Non-pigmented ciliary epithelial cell (primary cell): ENCODE measurements at regions not wholly inside any gene's neighbourhood (a gene's known extent, or its start where the extent isn't known, plus 50 kb on each side); places are given as distances from the start of the nearest gene placed in this dataset.
"Not testable (repeated sequence)": the region's sequence is repeated elsewhere in the genome, so short reads cannot be mapped to it uniquely, and the experiment has no call there.

Experiments
- DNase-seq: peaks from one replicate; pipeline ENCODE4 v3.0.0-alpha.2; 2010; ENCODE audit warnings: low read depth

DNA sequence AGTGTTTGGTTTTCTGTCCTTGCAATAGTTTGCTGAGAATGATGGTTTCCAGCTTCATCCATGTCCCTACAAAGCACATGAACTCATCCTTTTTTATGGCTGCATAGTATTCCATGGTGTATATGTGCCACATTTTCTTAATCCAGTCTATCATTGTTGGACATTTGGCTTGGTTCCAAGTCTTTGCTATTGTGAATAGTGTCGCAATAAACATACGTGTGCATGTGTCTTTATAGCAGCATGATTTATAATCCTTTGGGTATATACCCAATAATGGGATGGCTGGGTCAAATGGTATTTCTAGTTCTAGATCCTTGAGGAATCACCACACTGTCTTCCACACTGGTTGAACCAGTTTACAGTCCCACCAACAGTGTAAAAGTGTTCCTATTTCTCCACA, 269.8 kb upstream of the DCN start:
- not testable (repeated sequence) for DNase-seq

DNA sequence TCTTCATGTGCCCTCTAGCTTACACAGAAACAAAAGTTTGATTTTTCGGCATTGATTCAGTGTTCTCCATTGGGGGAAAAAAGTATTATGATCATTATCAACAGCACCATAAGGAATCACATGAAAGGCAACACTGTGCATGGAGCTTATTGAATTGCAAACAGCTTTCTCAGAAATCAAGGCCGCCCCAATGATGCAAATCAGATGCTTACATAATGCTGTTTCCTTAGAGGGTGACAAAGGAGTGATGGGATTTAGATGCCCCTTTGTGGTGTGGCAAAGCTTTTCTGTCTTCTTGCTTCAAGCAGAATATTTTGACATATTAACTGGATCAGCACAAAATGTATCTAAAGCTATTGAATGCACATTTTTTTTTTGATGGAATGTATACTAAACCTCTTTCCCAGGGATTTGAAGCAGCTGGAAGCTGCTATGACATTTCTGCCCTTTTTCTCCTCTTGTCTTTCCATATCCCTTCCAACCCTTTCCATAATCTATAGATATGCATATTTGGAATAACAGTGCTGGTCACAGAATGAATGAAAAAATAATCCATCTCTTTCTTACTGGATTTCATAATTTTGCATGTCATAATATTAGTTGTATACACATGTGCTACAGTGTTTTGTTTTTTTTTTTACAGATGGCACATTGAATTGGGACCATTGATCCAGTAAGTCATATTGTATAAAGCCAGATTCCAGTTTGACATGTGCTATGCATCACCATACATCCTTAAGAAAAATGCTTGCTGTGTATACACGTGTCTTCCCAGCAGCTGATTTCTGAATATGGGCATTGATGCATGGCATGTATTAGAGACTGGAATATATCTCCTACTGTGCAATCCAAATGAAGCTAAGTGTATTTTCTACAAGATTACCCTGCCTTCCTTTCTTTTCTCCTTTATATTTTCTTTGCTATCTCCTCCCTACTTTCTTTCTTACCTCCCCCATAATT, 259.7 kb upstream of the DCN start:
- no peak for DNase-seq

DNA sequence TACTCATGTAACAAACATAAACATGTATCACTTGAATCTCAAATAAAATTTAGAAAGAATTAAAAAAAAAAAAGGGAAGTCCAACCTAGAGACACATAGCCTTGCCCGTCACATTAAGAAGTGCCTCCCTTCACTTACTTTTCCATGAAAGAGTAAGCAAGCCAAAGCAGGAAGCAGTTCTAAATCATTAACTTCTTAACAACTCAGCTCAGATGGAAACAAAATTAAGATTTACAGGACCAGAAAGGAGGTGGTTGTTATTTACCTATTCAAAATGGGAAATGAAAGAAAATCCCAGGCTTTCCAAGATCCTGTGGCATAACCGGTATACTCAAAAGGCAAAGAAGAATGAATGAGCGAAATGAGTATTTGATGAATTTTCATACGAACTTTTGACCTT, 258.6 kb upstream of the DCN start:
- DNase-seq = no peak

DNA sequence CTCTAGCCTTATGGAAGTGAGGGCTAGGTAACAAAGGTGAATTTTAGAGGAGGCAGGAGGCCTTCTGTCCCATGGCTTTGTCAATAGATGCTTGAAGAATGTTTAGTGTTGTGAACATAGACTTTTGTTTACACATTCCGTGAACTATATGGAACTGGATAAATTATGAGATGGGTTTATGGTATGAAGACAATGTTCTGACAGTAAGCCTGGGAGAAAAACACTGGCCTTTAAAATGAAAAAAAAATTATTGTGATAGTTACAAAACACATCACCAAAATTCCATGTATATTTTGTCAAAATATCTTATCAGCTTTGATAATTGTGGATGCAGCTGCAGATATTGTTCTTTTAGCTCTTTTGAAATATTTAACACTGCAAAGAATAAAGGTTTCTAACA, 251.5 kb upstream of the DCN start:
- no peak for DNase-seq

DNA sequence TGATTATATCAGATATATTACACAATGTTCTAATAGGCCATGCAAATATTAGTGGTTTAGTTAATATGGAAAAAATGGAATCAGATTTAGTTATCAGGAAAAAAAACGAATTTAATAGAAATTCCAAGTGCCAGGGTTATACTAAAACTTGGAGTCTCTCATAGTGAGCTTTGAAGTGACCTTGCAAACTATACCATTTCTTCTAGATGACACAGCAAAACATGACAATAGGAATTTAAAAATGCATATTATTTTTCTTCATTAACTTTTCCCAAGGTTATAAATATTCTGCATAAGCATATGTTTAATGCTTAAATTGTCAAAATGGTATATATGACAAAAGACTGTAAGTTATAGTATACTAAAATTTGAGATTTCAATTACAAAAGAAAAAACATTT, 250.1 kb upstream of the DCN start:
- no peak for DNase-seq

DNA sequence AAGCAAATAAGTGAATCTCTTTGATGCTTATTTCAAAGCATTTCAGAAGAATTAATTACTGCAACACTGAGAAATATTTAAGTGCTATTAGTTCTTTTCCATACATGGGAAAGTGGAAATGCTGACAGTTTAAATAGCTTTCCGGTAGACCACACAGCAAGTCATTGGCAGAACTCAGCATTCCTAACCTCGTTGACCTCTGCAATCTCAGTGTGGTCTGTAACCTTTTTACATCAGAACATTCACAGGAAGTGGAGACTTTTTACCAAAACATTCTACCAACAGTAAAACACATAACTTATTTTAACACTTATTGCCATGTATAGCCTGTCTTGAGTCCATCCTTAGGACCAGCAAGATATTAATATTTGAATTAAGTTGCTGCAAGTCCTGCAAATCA, 249.5 kb upstream of the DCN start:
- peak; percentile 50 for DNase-seq

DNA sequence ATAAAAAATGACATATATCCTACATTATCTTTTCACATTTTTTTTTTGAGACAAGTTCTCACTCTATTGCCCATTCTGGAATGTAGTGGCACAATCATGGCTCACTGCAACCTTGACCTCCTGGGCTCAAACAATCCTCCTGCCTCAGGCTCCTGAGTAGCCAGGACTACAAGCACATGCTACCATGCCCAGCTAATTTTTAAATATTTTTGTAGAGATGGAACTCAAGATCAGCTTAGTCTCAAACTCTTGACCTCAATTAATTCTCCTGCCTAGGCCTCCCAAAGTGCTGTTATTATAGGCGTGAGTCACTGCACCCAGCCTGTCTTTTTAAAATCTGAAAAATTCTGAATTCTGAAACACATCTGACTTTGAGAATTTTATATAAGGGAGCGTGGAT, 241.9 kb upstream of the DCN start:
- DNase-seq = no peak

DNA sequence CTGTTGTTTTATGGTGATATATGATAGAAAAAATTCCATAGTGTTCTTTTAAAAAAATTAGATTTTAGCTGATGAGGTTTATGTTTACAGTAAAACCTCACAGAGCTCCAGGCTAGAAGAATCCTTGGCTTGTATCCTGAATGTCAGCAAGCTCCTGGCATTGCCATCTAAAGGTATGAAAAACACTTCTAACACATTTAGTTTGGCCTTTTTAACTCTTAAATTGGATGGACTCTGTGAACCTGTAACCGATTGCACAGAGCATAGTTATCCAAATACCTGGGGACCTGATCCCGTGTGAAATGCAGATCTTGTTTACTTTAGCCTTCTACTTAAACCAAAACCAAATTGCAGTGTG, 241.1 kb upstream of the DCN start:
- DNase-seq = no peak

DNA sequence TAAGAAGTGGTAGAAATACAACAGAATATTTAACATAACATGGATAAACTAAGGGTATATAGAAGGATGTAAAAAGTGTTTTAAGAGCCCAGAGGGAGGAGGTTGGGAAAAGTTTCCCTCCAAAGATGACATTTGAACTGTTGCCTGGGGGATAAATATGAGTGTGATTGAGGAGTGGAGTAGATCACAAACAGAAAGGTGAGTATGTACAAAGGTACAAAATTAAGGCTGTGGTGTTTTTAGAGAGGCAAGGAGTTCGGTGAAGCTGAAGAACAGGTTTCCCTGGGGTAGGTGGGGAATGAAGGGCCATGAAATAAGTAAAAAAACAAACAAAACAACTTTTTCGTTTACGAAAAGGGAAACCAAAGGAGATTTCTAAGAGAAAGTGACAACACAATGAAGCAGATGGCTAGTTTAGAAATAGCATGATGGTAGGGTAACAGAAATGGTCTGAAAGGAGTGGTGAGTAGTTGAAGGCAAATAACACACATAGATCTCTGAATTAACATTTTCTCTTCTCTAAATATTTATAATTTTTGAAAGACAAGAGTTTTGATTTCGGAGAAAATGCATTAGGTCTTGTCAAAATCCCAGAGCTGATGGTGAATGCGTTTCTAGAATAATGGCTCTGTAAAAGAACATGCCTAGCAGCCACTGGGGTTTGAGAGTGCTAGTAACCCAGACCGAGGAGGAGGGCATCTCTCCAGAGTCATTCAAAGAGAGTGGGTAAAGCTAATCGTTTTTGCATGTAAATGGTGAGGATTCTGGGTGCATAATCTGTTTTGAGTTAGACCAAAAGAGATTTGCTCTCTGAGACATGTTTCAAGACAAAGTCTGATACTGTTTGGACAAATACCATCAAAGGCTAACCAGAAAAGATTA, 240.4 kb upstream of the DCN start:
- DNase-seq = no peak

DNA sequence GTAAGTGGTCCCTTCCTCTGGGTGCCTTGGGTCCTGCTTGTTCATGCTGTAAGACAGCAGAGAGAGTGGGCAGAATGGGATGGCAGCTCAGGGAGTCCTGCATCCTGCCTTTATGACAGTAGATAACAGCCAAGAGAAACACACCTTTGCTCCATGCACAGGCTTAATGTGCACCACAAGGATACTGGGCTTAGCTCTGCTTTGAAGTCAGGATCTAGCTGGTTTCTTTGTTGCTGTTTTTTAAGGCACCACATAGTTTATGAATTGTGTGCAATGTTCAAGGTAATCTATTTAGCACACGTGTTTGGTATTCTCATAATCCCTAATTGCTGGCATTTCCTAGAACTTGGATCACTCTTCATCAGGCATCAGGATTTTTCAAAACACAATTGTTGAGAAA, 239.5 kb upstream of the DCN start:
- no peak for DNase-seq

DNA sequence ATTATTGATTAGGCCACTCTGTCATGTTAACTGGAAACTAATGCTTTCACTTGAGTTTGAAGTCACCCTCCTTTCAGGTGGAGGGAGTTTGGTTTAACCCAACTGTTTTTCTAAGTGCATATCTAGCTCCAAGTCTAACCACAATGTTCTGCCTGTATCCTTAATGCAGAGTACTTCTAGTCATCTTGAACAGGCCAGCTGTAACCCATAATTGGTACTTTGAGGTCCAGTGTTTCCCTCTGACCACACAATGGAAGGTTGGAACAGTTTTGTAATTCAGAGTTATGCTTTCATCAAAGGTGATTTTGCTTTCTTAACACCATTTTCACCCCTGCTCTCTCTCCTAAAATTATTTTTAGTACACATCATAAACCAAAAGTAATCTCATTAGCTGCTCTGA, 237.2 kb upstream of the DCN start:
- no peak for DNase-seq

DNA sequence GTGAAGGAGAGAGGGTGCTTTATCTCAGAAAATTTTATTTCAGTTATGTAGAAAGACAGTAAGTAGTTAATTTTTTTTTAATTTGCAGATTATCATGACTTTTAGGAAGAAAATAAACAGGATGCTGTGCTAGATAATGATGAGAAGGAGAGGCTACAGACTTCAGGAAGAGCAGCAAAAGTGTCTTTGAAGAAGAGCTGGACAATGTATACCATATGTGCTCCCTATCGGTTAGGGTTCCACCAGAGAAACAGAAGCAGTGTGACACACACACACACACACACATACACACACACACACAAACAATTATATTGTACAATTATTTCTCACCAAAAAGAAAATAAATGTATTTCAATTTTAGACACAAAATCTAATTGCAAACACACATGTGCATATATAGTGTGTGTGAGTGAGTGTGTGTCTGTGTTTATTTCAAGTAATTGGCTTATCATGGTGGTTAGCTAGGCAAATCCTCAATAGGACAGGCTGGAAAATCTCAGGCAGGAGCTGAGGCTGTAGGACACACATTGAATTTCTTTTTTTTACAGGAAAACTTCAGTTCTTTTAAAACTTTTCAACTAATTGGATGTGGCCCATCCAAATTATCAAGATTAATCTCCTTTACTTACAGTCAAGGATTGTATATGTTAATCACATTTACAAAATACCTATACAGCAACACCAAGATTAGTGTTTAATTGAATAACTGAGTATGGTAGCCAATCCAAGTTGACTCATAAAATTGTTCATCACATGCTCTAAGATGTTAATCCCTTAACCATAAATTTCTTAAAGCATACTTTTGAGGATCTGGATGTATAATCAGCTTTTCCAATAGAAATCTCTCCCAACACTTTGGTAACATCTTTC, 235.8 kb upstream of the DCN start:
- no peak for DNase-seq

DNA sequence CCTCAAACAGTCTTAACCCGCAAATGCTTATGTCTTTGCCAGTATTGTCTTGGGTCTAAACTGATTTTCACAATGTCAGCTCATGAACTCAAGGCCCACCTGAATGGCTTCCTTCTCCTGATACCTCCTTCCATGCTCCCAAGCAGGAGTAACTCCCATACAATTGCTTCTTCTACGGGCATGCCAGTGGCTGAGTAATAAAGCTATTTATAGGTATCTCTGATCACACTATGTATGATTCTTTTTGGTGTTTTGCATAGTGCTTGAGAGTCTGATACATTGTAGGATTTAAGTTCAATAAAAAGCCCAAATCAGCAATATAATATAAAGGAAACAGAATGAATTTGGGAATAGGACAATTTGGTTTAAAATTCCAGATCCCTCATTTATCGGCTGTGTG, 235.0 kb upstream of the DCN start:
- DNase-seq = no peak

DNA sequence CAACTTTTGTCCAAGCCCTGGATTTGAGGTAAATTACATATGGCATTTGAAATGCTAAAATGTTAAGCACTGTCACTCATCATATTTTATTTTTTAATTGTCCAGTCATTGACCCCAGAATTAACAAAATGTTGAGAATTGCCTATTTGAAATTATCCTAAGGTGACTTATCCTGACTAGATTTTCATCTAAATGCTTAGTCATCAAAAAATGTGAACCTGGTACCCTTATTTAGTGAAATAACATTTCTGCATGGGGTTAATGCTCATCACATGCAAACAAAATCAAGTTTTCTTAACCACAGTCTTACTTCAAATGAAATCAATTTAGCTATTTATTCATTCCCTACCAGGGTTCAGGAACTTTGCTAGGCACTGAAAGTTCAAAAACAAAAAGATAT, 232.0 kb upstream of the DCN start:
- DNase-seq = no peak

DNA sequence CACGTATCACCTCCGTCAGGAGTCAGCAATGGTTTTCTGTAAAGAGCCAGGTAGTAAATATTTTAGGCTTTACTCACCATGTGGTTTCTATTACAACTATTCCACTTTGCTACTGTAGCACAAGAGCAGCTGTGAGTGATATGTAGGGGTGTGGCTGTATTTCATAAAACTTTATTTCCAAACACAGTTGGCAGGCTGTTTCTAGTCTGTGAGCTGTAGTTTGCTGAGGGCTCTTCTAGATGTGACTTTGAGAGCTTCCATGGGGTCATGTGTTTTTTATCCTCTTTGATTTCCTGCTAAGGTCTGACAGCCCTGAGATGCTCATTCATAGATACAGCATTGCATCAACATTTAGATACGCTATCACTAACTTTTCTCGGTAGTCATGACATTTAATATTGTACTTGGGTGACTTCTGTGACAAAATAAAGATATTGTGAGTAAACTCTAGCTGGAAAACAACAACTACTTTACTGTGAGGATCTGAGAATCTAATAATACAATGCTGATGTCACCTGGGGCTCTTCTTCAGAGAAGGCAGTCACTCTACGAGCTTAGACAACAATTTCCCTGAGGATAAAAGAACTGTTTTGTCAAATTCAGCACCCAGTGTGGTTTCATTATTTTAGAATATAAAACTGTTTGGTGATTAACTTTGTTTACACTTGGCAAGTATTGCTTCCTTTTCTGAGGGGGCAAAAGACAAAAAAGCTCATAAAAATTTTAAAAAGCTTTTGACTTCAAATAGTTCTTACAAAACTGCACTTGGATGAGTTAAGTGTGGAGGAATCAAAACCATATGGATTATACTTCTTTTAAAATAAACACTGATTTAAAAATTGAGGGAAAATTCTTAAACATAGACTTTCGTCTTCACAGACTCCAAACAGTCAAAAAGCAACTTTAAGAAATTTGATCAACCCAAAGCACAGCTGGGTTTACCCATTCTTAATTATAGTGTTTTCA, 231.2 kb upstream of the DCN start:
- DNase-seq = no peak

DNA sequence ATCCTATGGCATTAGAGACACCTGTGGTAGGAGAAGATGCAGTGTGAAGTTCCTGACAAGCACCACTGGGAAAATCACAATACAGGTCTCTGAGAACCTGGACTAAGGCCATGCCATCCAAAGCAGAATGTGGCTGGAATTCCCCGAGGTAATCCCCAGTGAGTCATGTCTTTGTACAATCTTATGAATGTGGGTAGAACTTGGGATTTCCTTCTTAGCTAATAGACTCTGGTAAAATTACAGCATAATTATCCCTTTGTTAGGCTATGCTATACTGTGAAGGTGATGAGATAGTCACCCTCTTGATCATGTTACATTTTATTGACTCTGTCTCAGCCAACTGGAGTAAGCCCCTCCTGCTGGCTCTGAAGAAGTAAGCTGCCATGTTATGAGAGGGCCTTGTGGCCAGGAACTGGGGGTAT, 224.3 kb upstream of the DCN start:
- DNase-seq = no peak

DNA sequence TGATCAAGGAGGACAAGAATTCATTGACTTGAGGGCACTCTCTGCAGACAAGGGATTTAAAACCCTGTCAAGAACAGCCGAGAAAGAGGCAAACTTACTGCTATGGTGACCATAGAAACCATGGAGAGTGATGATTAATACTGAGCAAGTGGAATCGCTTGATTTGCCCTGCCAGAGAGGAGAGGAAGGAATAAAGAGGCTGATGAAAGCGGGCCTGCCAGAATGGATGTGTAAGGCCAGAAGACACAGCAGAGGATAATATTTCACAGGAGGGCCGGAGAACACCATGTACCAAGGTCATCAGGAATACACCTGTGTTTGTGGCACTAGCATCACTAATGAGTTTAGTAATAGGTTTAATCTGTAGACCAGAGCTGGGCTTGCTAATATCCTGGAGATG, 221.8 kb upstream of the DCN start:
- no peak for DNase-seq

DNA sequence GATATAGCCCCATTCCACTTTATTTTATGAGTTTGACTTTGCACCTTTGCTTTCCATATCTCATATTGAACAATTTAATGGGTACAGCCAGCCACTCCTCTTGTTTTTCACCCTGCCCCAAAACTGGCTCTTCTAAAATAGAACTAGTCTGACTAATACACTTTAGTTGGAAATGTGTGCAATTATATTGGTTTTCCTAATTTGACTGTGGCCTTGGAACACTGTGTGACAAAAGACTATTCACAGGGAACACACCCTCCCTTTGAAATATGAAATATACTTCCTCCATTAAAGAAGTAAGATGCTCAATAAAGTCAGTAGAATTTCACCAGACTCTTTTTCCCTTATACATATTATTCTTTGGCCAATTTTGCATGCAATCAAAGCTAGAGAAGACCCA, 218.6 kb upstream of the DCN start:
- DNase-seq = no peak

DNA sequence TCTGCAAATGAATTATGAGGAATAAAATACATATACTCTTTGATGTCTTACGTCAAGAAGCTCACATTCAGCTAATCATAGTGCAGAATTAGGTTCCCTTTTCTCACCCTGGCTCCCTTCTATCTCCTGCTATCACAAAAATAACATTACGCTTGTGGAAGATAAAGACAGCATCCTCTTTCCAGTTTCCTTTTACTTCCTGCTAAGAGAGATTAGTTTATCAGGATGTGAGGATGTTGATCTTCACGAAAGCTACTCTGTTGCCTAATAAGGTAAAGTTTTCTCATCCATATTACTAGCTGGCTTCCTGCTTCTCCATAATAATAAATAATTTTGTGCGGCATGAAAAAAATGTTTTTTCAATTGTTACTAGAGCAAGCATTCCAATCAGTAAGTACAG, 217.7 kb upstream of the DCN start:
- DNase-seq = no peak

DNA sequence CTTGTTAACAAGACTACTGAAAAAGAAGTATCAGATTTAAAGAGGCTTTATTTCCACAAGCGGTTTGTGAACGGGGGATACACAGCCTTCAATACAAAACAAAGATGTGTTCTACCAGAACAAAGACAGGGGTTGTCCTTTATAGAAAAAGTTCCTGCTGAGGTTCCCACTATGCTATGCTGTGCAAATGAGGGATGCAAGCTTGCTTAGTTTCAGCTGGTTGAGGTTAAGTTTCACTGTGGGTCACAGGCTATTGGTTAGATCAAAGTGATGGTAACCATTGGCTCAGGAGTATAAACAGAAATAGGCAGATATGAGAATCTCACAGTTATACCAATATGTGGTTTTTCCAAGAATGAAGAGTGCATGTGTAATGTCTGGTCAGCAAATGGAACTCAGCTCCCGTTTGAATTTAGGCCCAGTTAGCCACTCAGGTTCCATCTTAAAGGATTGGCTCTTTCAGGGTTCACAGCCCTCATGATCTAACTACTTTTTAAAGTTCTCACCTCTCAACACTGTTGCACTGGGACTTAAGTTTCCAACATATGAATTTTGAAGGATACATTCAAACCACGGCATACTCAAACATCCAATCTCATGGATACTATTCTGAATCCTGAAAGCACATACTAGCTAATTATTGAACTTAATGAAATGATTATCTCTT, 215.4 kb upstream of the DCN start:
- no peak for DNase-seq

DNA sequence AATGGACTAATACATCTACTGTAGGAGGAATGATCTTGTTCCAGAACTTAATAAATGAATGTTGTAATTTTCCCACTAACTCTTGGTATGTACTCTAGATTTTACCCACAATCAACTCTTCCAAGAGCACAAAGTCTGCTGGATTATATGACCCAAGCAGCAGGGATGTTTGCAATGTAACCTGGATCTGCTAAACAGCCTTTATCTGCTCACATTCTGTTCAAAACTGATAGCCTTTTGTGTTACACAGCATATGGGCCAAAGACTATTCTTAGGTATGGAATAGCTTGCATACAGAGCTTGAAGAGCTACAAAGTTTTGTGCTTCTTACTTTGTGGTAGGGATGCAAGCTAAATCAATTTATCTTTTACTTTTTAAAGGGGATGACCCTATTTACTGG, 213.7 kb upstream of the DCN start:
- DNase-seq = no peak
